C4-2B (cell line): ENCODE measurements at regions not wholly inside any gene's neighbourhood (a gene's known extent, or its start where the extent isn't known, plus 50 kb on each side); places are given as distances from the start of the nearest gene placed in this dataset.

Source experiments
- CTCF ChIP-seq: fragments of 450-650 bp; conservative IDR thresholded peaks from 2 replicates; pipeline ENCODE4 v1.5.1; 2017; ENCODE audit warnings: mild to moderate bottlenecking
- ZFX ChIP-seq: fragments of 450-650 bp; IDR thresholded peaks from 2 replicates; pipeline ENCODE4 v1.6.1; 2017

- TF ChIP-seq CTCF, result no peak
- TF ChIP-seq ZFX, result no peak
Measured at GRCh38 chr4:14580061-14580460, 422.2 kb upstream of the CPEB2 start.
